ENCODE measurements at regions not wholly inside any gene's neighbourhood (a gene's known extent, or its start where the extent isn't known, plus 50 kb on each side); places are given as distances from the start of the nearest gene placed in this dataset.

GRCh38 chr5:22998362-22998761 is 145.2 kb upstream of the CDH12 start:
- no peak overlapping the region for H3K4me3 Mint-ChIP-seq
- H3K9ac ChIP-seq (ENCODE audit: low read length), result no peak overlapping the region
- H3K4me3 ChIP-seq (ENCODE audit: control extremely low read depth in 1 of 5, extremely low read depth in 1 of 5, insufficient read depth in 1 of 5, low read depth in 2 of 5, low read length in 4 of 5), result no peak overlapping the region
- CTCF ChIA-PET, result no interaction called here
- DNase-seq (no peak), ATAC-seq (ENCODE audit: low read depth) (no peak)
- intact Hi-C loops (cut with micrococcal nuclease), result no loop called here
- no peak for TF ChIP-seq CTCF (IDR thresholded peaks at IDR 0.05)
- TF ChIP-seq EZH2 (IDR thresholded peaks at IDR 0.05; ENCODE audit: borderline replicate concordance, insufficient read depth, low read depth, low read length, poor library complexity, severe bottlenecking), result no peak
- POLR2A ChIA-PET, result no interaction called here
- no peaks in the 10 kb centered on the region for H3K79me2 ChIP-seq (ENCODE audit: control insufficient read depth, insufficient read depth, low read length)
- no peak overlapping the region for H2AFZ ChIP-seq (ENCODE audit: insufficient read depth, low read depth, low read length, poor library complexity, severe bottlenecking)
- H3K27ac ChIP-seq (ENCODE audit: low read length in 2 of 2), result no peak overlapping the region
- H3K9me3 Mint-ChIP-seq (ENCODE audit: insufficient read depth), result no peaks in the 10 kb centered on the region
- no peaks in the 10 kb centered on the region for H3K4me1 ChIP-seq (ENCODE audit: control insufficient read depth in 2 of 2, insufficient read depth in 2 of 2, low read length in 2 of 2)
- no peaks in the 10 kb centered on the region for H3K27me3 ChIP-seq (replicated peaks in 1 of 4; ENCODE audit: control extremely low read depth in 1 of 4, control insufficient read depth in 3 of 4, insufficient read depth in 4 of 4, low read length in 3 of 4)
- H3K36me3 ChIP-seq (replicated peaks in 1 of 2; ENCODE audit: control extremely low read depth in 1 of 2, control insufficient read depth in 1 of 2, extremely low read depth in 1 of 2, insufficient read depth in 2 of 2, low read length in 1 of 2), result no peaks in the 10 kb centered on the region
- H3K4me1 Mint-ChIP-seq, result no peaks in the 10 kb centered on the region
- no peaks in the 10 kb centered on the region for H3K9me3 ChIP-seq (ENCODE audit: control extremely low read depth in 1 of 3, control insufficient read depth in 2 of 3, insufficient read depth in 1 of 3, low read length in 2 of 3)
- H3K4me2 ChIP-seq (replicated peaks; ENCODE audit: low read depth, low read length, poor library complexity, severe bottlenecking), result no peak overlapping the region
- no peaks in the 10 kb centered on the region for H4K20me1 ChIP-seq (ENCODE audit: control insufficient read depth, insufficient read depth, low read length, poor library complexity, severe bottlenecking)
- H3K27ac Mint-ChIP-seq, result no peak overlapping the region
- H3K27me3 Mint-ChIP-seq, result no peaks in the 10 kb centered on the region

- H3K27ac ChIP-seq (ENCODE audit: low read length in 2 of 2), result no peak overlapping the region
- peaks cover 2% of the 10 kb centered on the region for H3K9me3 Mint-ChIP-seq (ENCODE audit: insufficient read depth)
- no peaks in the 10 kb centered on the region for H3K4me1 Mint-ChIP-seq
- H3K27me3 Mint-ChIP-seq, result no peaks in the 10 kb centered on the region
- H3K4me3 Mint-ChIP-seq, result no peak overlapping the region
- H3K27me3 ChIP-seq (replicated peaks in 1 of 4; ENCODE audit: control extremely low read depth in 1 of 4, control insufficient read depth in 3 of 4, insufficient read depth in 4 of 4, low read length in 3 of 4), result no peaks in the 10 kb centered on the region
- no peak for TF ChIP-seq EZH2 (IDR thresholded peaks at IDR 0.05; ENCODE audit: borderline replicate concordance, insufficient read depth, low read depth, low read length, poor library complexity, severe bottlenecking)
- TF ChIP-seq CTCF (IDR thresholded peaks at IDR 0.05), result no peak
- DNase-seq, result no peak
- H4K20me1 ChIP-seq (ENCODE audit: control insufficient read depth, insufficient read depth, low read length, poor library complexity, severe bottlenecking), result no peaks in the 10 kb centered on the region
- H3K79me2 ChIP-seq (ENCODE audit: control insufficient read depth, insufficient read depth, low read length), result no peaks in the 10 kb centered on the region
- intact Hi-C loops (cut with micrococcal nuclease), result no loop called here
- no peaks in the 10 kb centered on the region for H3K36me3 ChIP-seq (replicated peaks in 1 of 2; ENCODE audit: control extremely low read depth in 1 of 2, control insufficient read depth in 1 of 2, extremely low read depth in 1 of 2, insufficient read depth in 2 of 2, low read length in 1 of 2)
- H3K27ac Mint-ChIP-seq, result no peak overlapping the region
- peaks cover 0 to 2% (median 2%) of the 10 kb centered on the region in 3 donors for H3K9me3 ChIP-seq (ENCODE audit: control extremely low read depth in 1 of 3, control insufficient read depth in 2 of 3, insufficient read depth in 1 of 3, low read length in 2 of 3)
- ATAC-seq (ENCODE audit: low read depth), result no peak
- ChIA-PET POLR2A (no interaction called here), CTCF (no interaction called here)
- no peak overlapping the region for H3K4me3 ChIP-seq (ENCODE audit: control extremely low read depth in 1 of 5, extremely low read depth in 1 of 5, insufficient read depth in 1 of 5, low read depth in 2 of 5, low read length in 4 of 5)
- H2AFZ ChIP-seq (ENCODE audit: insufficient read depth, low read depth, low read length, poor library complexity, severe bottlenecking), result no peak overlapping the region
- no CpG with 5 or more reads among the region's 6 CpGs for WGBS (ENCODE audit: insufficient coverage)
- no peak overlapping the region for H3K9ac ChIP-seq (ENCODE audit: low read length)
- H3K4me2 ChIP-seq (replicated peaks; ENCODE audit: low read depth, low read length, poor library complexity, severe bottlenecking), result no peak overlapping the region
- H3K4me1 ChIP-seq (ENCODE audit: control insufficient read depth in 2 of 2, insufficient read depth in 2 of 2, low read length in 2 of 2), result no peaks in the 10 kb centered on the region
Observed at GRCh38 chr5:22988937-22989336, 135.8 kb upstream of the CDH12 start.
